K562 (cell line): ENCODE measurements at regions not wholly inside any gene's neighbourhood (a gene's known extent, or its start where the extent isn't known, plus 50 kb on each side); places are given as distances from the start of the nearest gene placed in this dataset.

Source experiments
- ATAC-seq: fragments of 200-7000 bp; cut with Tn5 transposase; 3 replicates; pipeline ENCODE4 v1.9.1; 2020; ENCODE audit warnings: moderate library complexity
- BruUV-seq: library from RNA; stranded (reverse); fragments of 400-500 nt; replicated peaks from 2 replicates; lab custom pipeline; 2021; lab: Mats Ljungman, UMichigan
- CTCF ChIA-PET: fragments of 300-600 bp; formaldehyde crosslinking; extraction: SDS; loops from one replicate; lab custom pipeline; 2021; ENCODE audit warnings: low intra/inter-chr PET ratio; lab: Yijun Ruan, JAX
- POLR2A ChIA-PET: fragments of 300-600, 350-650 bp; sonication (Branson Sonifier 250); formaldehyde crosslinking; extraction: SDS; loops from one replicate; lab custom pipeline; 2021; ENCODE audit warnings: antibody characterized with exemption, inconsistent platforms; lab: Yijun Ruan, JAX
- DNase-seq, 4 experiments: peaks; one replicate each; pipeline versions ENCODE4 v3.0.0 to v3.0.0-alpha.2; 2011 to 2018; ENCODE audit warnings: low spot score in 3 of 4, mixed read lengths in 3 of 4; ENCODE audit errors: extremely low read depth in 1 of 4
- FAIRE-seq: peaks from 2 replicates; lab custom pipeline; 2011; peaks lifted over from hg19 to GRCh38; lab: Jason Lieb, UNC
- H2AFZ ChIP-seq: 2 replicates; pipeline ENCODE4 v1.6.0; 2011; ENCODE audit warnings: low read depth, low read length, control low read depth, inconsistent platforms
- H3K27ac ChIP-seq: fragments of 200-600 bp; 3 replicates; pipeline ENCODE4 v1.8.0; 2011; ENCODE audit warnings: low read depth, mild to moderate bottlenecking, control low read depth, inconsistent platforms, low read length, moderate library complexity, mixed read lengths; ENCODE audit errors: extremely low read depth
- H3K27me3 ChIP-seq, 2 experiments: fragments of 300-600 bp in 1 of 2; 2 replicates in 1 of 2; 3 replicates in 1 of 2; pipeline versions ENCODE4 v1.6.0 to v1.8.0; 2011; ENCODE audit warnings: inconsistent platforms in 2 of 2, low read length in 2 of 2, mild to moderate bottlenecking in 1 of 2, mixed read lengths in 1 of 2, moderate library complexity in 1 of 2; ENCODE audit not compliant: control insufficient read depth in 2 of 2, insufficient read depth in 2 of 2
- H3K36me3 ChIP-seq: fragments of 300-600 bp; 3 replicates; pipeline ENCODE4 v1.8.0; 2011; ENCODE audit warnings: mild to moderate bottlenecking, low read length, inconsistent platforms; ENCODE audit not compliant: control insufficient read depth, insufficient read depth
- H3K4me1 ChIP-seq, 2 experiments: fragments of 200-600 bp in 1 of 2; replicated peaks in 1 of 2; 2 replicates in 1 of 2; 3 replicates in 1 of 2; pipeline versions ENCODE4 v1.5.1 to v1.8.0; 2011; ENCODE audit warnings: inconsistent platforms in 2 of 2, low read length in 2 of 2, mild to moderate bottlenecking in 1 of 2, mixed read lengths in 1 of 2, moderate library complexity in 1 of 2; ENCODE audit not compliant: control insufficient read depth in 2 of 2, insufficient read depth in 2 of 2
- H3K4me2 ChIP-seq: 2 replicates; pipeline ENCODE4 v1.6.1; 2011; ENCODE audit warnings: low read length, control low read depth, inconsistent platforms, mixed read lengths; ENCODE audit not compliant: insufficient read depth
- H3K4me3 ChIP-seq: fragments of 200-600 bp; sonication (generic), shearing (Covaris generic); 2 replicates; pipeline ENCODE4 v1.5.1; 2016; ENCODE audit warnings: control low read depth, inconsistent platforms
- H3K79me2 ChIP-seq: fragments of 200-600 bp; 3 replicates; pipeline ENCODE4 v1.8.0; 2011; ENCODE audit warnings: low read length, inconsistent platforms; ENCODE audit not compliant: control insufficient read depth, insufficient read depth
- H3K9ac ChIP-seq, 2 experiments: 2 replicates each; pipeline versions ENCODE4 v1.6.0 to v1.6.1; 2011; ENCODE audit warnings: low read depth in 2 of 2, low read length in 2 of 2, control low read depth in 1 of 2, inconsistent platforms in 1 of 2, mild to moderate bottlenecking in 1 of 2, mixed read lengths in 1 of 2; ENCODE audit not compliant: insufficient read depth in 1 of 2
- H3K9me1 ChIP-seq: one replicate; pipeline ENCODE4 v1.6.0; 2011; ENCODE audit warnings: inconsistent platforms, mild to moderate bottlenecking, low read length, moderate library complexity; ENCODE audit not compliant: control insufficient read depth, insufficient read depth
- H3K9me3 ChIP-seq: replicated peaks from 2 replicates; pipeline ENCODE4 v1.5.1; 2011; ENCODE audit warnings: low read depth, low read length, inconsistent platforms; ENCODE audit not compliant: control insufficient read depth, insufficient read depth
- H4K20me1 ChIP-seq: replicated peaks from 2 replicates; pipeline ENCODE4 v1.6.1; 2011; ENCODE audit warnings: low read length, inconsistent platforms, mixed read lengths; ENCODE audit not compliant: control insufficient read depth, insufficient read depth
- CBX3 ChIP-seq, 2 experiments: IDR thresholded peaks; 1 replicate in 1 of 2; 2 replicates in 1 of 2; pipeline ENCODE4 v1.6.1; 2012; ENCODE audit warnings: inconsistent platforms in 2 of 2, low read length in 2 of 2, borderline replicate concordance in 1 of 2, control low read depth in 1 of 2
- CC2D1A ChIP-seq: fragments of 450-650 bp; IDR thresholded peaks from 2 replicates; pipeline ENCODE4 v1.6.1; 2017; ENCODE audit warnings: mild to moderate bottlenecking
- FOSL1 ChIP-seq: fragments of 200-800 bp; sonication (Bioruptor generic); conservative IDR thresholded peaks from 2 replicates; pipeline ENCODE4 v1.6.1; 2016; ENCODE audit warnings: missing genetic modification characterization, missing compliant biosample characterization
- HNRNPH1 ChIP-seq: fragments of 200-400 bp; formaldehyde crosslinking; optimal IDR thresholded peaks from 2 replicates; pipeline ENCODE3; 2017; ENCODE audit warnings: low read depth, mild to moderate bottlenecking, low read length, moderate library complexity
- NR2F6 ChIP-seq: fragments of 450-650 bp; formaldehyde crosslinking; IDR thresholded peaks from 2 replicates; pipeline ENCODE4 v1.4.0; 2020; ENCODE audit warnings: mild to moderate bottlenecking
- STAT5B ChIP-seq: fragments of 250-450 bp; sonication (Bioruptor Pico); IDR thresholded peaks from 2 replicates; pipeline ENCODE4 v1.8.0; 2021; ENCODE audit warnings: mild to moderate bottlenecking, inconsistent platforms
- TCF7 ChIP-seq: sonication (generic); IDR thresholded peaks from 2 replicates; pipeline ENCODE4 v1.6.1; 2016; ENCODE audit warnings: antibody characterized with exemption, borderline replicate concordance
- ZNF76 ChIP-seq: fragments of 250-450 bp; sonication (Bioruptor Pico); IDR thresholded peaks from 2 replicates; pipeline ENCODE4 v1.4.0; 2020; ENCODE audit warnings: mild to moderate bottlenecking, moderate library complexity, borderline replicate concordance
- WGBS: fragments of 100-300 bp; shearing (Covaris generic); methylation state at CpG from one replicate; pipeline ENCODE4 v1.1.6; 2016; ENCODE audit warnings: low coverage, mixed read lengths; ENCODE audit not compliant: insufficient coverage; ENCODE audit errors: missing lambda C conversion rate; 5-methylcytosine and 5-hydroxymethylcytosine counted together
- in situ Hi-C: fragments of 300-500 bp; cut with MboI; formaldehyde crosslinking; loops from 4 replicates; pipeline ENCODE4 v1.15.0; 2018; ENCODE audit warnings: inconsistent platforms, mixed read lengths
- intact Hi-C: fragments of 100-400 bp; cut with micrococcal nuclease; formaldehyde crosslinking; loops from 2 replicates; pipeline ENCODE4 v1.14.2; 2022
- TF ChIP-seq, protein P1 (sequence below): fragments of 450-650 bp; conservative IDR thresholded peaks from 2 replicates; pipeline ENCODE4 v1.6.1; 2016; ENCODE audit warnings: missing genetic modification characterization, low read depth, mild to moderate bottlenecking, missing compliant biosample characterization, moderate library complexity
- TF ChIP-seq, protein P2 (sequence below), 2 experiments: fragments of 450-650 bp in 1 of 2; sonication (generic) in 1 of 2; formaldehyde crosslinking in 1 of 2; IDR thresholded peaks; 2 replicates each; pipeline versions ENCODE4 v1.7.1 to v1.9.0; 2016 to 2022; ENCODE audit warnings: inconsistent platforms in 1 of 2, mild to moderate bottlenecking in 1 of 2, missing genetic modification reagents in 1 of 2
- TF ChIP-seq, protein P3 (sequence below): fragments of 450-650 bp; conservative IDR thresholded peaks from 2 replicates; pipeline ENCODE4 v1.6.1; 2016; ENCODE audit warnings: missing genetic modification characterization, low read depth, mild to moderate bottlenecking, control low read depth, missing compliant biosample characterization

DNA sequence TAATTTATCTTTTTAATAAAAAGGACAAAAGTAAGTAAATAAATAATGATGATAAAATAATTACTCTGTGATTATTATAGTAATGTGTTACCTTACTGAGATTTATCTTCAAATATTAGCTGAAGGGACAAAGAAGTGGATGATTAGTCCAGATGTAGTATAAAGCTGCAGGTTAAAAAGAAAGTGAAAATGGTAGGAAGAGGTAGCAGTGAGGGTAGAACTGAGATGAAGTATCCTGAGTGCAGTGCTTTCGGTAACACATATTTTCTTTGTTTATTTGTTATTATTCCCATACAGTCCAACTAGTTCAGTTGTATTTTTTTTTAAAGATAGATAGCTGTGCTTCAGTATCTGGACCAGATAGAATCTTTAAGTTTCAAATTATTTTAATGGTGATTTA, 1203.5 kb downstream of the NCAM2 start:
- FAIRE-seq (no peak), DNase-seq (no peak), ATAC-seq (no peak)
- intact Hi-C loops, result no loop called here
- no peaks in the 10 kb centered on the region for H4K20me1 ChIP-seq
- H3K9me3 ChIP-seq, result no peaks in the 10 kb centered on the region
- no peak overlapping the region for H2AFZ ChIP-seq
- H3K4me1 ChIP-seq, result peaks cover 0 to 10% of the 10 kb centered on the region in 2 experiments; a peak in 2 of 5 replicates
- H3K36me3 ChIP-seq, result no peaks in the 10 kb centered on the region
- no peaks in the 10 kb centered on the region for H3K79me2 ChIP-seq
- no peaks in the 10 kb centered on the region for H3K9me1 ChIP-seq
- no peak overlapping the region for H3K27ac ChIP-seq
- no peaks in the 10 kb centered on the region for H3K27me3 ChIP-seq
- H3K9ac ChIP-seq, result no peak overlapping the region
- no TSS peak for BruUV-seq
- H3K4me2 ChIP-seq, result no peak overlapping the region
- WGBS, result 95% methylated on average over 1 of the region's 1 CpG
- ChIA-PET POLR2A (interaction anchor here (1.0 kb wide), 1 partner anchor 9 kb away, joined by 3 read pairs; no protein-coding TSS in a partner anchor), CTCF (no interaction called here)
- in situ Hi-C loops, result no loop called here
- no peak overlapping the region for H3K4me3 ChIP-seq
- TF ChIP-seq CBX3 (IDR thresholded peaks at IDR 0.05; ENCODE audit: borderline replicate concordance in 1 of 2, low read length in 2 of 2) (no peak), FOSL1 (tag) (no peak), NR2F6 (CRISPR knock-in tag) (no peak), TCF7 (no peak), HNRNPH1 (no peak), CC2D1A (no peak), ZNF76 (CRISPR knock-in tag) (no peak), STAT5B (CRISPR knock-in tag) (no peak)
- TF ChIP-seq, protein P1, sequence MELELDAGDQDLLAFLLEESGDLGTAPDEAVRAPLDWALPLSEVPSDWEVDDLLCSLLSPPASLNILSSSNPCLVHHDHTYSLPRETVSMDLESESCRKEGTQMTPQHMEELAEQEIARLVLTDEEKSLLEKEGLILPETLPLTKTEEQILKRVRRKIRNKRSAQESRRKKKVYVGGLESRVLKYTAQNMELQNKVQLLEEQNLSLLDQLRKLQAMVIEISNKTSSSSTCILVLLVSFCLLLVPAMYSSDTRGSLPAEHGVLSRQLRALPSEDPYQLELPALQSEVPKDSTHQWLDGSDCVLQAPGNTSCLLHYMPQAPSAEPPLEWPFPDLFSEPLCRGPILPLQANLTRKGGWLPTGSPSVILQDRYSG (tag), result no peak
- TF ChIP-seq, protein P2, sequence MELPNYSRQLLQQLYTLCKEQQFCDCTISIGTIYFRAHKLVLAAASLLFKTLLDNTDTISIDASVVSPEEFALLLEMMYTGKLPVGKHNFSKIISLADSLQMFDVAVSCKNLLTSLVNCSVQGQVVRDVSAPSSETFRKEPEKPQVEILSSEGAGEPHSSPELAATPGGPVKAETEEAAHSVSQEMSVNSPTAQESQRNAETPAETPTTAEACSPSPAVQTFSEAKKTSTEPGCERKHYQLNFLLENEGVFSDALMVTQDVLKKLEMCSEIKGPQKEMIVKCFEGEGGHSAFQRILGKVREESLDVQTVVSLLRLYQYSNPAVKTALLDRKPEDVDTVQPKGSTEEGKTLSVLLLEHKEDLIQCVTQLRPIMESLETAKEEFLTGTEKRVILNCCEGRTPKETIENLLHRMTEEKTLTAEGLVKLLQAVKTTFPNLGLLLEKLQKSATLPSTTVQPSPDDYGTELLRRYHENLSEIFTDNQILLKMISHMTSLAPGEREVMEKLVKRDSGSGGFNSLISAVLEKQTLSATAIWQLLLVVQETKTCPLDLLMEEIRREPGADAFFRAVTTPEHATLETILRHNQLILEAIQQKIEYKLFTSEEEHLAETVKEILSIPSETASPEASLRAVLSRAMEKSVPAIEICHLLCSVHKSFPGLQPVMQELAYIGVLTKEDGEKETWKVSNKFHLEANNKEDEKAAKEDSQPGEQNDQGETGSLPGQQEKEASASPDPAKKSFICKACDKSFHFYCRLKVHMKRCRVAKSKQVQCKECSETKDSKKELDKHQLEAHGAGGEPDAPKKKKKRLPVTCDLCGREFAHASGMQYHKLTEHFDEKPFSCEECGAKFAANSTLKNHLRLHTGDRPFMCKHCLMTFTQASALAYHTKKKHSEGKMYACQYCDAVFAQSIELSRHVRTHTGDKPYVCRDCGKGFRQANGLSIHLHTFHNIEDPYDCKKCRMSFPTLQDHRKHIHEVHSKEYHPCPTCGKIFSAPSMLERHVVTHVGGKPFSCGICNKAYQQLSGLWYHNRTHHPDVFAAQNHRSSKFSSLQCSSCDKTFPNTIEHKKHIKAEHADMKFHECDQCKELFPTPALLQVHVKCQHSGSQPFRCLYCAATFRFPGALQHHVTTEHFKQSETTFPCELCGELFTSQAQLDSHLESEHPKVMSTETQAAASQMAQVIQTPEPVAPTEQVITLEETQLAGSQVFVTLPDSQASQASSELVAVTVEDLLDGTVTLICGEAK (IDR thresholded peaks at IDR 0.05), result no peak
- TF ChIP-seq, protein P2 (CRISPR knock-in tag; IDR thresholded peaks at IDR 0.05), result no peak
- TF ChIP-seq, protein P3, sequence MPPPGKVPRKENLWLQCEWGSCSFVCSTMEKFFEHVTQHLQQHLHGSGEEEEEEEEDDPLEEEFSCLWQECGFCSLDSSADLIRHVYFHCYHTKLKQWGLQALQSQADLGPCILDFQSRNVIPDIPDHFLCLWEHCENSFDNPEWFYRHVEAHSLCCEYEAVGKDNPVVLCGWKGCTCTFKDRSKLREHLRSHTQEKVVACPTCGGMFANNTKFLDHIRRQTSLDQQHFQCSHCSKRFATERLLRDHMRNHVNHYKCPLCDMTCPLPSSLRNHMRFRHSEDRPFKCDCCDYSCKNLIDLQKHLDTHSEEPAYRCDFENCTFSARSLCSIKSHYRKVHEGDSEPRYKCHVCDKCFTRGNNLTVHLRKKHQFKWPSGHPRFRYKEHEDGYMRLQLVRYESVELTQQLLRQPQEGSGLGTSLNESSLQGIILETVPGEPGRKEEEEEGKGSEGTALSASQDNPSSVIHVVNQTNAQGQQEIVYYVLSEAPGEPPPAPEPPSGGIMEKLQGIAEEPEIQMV (tag), result no peak
